ENCODE measurements at regions not wholly inside any gene's neighbourhood (a gene's known extent, or its start where the extent isn't known, plus 50 kb on each side); places are given as distances from the start of the nearest gene placed in this dataset.
"Not testable (repeated sequence)": the region's sequence is repeated elsewhere in the genome, so short reads cannot be mapped to it uniquely, and the experiment has no call there.

- DNase-seq (ENCODE audit: low read depth), result no peak
Measured at GRCh38 chr4:23023121-23023520, 330.4 kb downstream of the GBA3 start.

DNA sequence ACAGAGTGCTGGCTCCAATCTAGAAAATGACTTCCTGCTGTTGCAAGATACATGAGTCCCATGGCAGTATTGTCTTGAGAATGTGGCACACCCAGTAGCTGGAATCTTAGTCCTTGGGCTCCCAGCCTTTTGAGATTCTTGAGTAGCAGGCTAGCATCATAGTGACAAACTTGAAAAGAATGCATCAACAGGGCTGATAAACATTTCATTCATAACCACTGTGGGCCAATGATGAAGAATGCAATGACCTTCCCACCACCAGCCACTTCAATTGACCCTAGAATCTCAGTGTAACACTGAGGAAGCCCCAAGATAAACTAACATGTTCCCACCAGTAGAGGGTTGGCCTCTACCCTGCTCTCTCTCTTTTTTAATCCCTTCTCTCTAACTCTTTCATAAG, 329.3 kb downstream of the GBA3 start:
- no peak for DNase-seq (ENCODE audit: low read depth)

DNA sequence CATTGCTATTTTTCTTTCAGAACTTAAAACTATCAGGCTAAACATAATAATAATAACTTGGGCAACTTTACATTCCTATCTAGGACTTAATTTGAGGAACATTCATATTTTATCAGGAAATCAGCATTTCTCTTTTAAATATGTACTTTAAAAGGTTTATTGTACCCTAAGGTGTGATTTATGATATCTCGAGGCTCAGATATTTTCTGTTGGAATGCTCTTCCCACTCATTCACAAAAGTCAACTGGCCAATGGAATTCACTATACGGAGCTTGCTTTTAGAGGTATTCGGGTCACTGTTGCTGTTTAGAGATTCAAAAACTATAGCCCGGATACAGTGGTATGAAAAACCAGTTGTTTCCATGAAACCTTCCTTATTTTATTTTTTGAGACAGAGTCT, 328.3 kb downstream of the GBA3 start:
- DNase-seq (ENCODE audit: low read depth), result no peak

GRCh38 chr4:23020399-23020798, 327.7 kb downstream of the GBA3 start:
- DNase-seq (ENCODE audit: low read depth), result not testable (repeated sequence)

DNA sequence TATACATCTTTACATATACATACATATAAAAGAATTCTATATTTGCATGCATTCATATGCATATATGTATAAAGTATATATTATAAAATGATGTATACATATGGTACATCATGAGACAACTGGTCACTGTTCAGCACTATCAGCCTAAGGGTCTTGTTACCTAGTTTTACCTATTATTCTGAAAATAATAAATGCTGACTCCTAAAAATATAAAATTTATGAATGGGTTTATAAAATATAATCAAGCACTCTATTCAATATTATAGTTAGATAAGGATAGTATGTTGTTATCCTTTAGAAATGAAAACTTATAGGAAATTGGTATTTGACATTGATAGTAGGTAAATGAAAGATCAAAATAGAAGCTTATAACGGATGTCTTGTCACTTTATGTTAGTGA, 324.2 kb downstream of the GBA3 start:
- DNase-seq (ENCODE audit: low read depth), result no peak

GRCh38 chr4:23015821-23016220, 323.1 kb downstream of the GBA3 start:
- DNase-seq (ENCODE audit: low read depth), result no peak

DNA sequence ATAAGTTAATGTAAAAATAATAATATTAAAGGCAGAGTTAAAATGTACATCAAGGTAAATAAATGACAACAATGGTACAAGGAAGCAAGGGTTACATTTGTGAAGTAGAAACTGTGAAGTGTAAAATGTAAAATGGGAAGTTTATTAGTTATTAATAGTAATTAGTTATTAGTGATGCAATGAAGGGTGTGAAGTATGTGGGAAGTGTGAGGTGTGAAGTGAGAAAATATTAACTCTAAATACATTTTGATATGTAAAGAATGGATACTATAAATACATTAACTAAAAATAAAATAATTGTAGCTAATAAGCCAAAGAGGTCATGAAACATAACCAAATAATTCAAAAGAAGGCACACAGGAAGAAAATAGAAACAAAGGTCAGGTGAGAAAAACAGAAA, 316.4 kb downstream of the GBA3 start:
- DNase-seq (ENCODE audit: low read depth), result no peak

GRCh38 chr4:23006756-23007155, 314.0 kb downstream of the GBA3 start:
- DNase-seq (ENCODE audit: low read depth), result no peak

GRCh38 chr4:23005691-23006090, 313.0 kb downstream of the GBA3 start:
- no peak for DNase-seq (ENCODE audit: low read depth)

DNA sequence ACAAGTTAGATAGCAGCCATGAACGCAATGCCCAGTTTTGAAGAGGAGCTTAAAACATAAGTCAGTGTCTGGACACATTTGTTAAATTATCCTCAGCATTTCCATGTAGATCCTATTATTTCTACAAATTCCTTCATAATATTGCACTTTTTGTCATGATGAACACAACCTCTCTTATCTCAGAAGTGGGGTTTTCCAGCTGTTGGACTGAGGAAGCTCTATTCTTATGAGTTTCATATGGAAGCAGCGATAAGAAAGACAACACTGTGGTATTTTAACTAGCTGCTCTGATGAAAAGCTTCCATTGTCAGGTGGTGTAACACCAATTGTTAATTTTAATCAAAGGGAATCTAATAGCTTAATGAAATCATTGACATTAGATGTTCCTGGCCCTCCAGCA, 308.7 kb downstream of the GBA3 start:
- no peak for DNase-seq (ENCODE audit: low read depth)

- no peak for DNase-seq (ENCODE audit: low read depth)
Measured at GRCh38 chr4:22999419-22999818, 306.7 kb downstream of the GBA3 start.

DNA sequence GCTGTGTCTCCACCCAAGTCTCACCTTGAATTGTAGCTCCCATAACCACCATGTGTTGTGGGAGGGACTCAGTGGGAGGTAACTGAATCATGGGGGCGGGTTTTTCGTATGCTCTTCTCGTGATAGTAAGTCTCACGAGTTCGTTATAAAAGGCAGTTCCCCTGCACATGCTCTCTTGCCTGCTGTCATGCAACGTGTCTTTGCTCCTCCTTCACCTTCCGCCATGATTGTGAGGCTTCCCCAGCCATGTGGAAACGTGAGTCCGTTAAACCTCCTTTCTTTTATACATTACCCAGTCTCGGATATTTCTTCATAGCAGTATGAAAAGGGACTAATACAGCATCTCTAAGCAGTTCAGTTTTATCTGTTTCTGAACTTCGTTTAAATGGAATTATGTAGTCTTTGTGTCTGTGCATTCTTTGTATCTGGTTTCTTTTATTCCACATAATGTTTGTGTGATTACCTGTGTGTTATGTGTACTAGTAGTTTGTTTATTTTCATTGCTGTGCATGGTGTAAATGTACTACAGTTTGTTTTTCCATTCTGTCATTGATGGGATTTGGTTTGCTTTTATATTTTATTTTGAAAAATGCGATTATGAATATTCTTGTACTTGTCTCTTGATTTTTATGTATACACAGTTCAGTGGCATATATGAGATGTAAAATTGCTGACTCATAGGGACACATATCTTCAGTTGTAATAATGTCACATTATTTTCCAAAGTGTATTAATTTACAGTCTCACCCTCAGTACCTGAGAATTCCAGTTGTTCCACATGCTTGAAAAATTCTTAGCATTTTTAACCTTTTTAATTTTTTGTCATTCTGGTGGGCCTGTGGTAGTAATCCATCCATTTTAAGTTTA, 304.9 kb downstream of the GBA3 start:
- no peak for DNase-seq (ENCODE audit: low read depth)

GRCh38 chr4:22991576-22991975, 298.8 kb downstream of the GBA3 start:
- DNase-seq (ENCODE audit: low read depth), result no peak

DNA sequence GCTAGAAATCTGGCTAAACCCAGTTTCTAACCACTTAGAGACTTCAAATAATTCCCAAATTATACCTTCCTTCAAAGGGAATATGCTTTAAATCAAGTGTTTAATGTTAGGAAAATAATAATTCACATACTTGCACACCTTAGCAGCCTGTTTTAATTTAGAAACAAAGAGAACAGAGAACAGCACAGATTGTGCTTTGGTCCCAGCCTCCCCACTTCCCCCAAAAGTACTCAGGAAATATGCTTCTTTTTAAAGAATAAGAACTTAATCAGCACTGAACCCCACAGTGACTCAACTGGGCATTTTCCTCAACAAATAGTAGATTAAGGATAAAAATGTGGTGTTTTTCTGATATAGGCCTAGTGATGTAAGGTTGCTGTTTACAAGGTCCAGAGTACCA, 295.8 kb downstream of the GBA3 start:
- no peak for DNase-seq (ENCODE audit: low read depth)

DNA sequence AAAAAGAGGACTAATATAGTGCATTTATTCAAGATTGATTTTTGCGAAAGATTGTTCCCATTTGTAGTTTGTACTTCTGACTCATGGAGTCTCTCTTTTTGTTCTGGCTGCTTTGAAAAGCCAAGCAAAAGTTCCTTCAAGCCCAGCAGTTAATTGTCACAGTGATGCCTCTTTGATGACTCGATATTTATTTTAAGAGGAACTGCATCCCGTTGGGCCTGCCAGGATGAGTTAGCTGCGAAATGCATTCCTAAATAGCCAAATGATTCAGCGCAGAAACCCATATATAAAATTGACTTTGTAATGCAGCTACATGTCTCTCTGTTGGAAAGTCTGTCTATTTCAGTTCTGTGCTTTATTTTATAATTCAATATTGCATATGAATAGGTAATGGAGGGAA, 295.1 kb downstream of the GBA3 start:
- DNase-seq (ENCODE audit: low read depth), result no peak

DNA sequence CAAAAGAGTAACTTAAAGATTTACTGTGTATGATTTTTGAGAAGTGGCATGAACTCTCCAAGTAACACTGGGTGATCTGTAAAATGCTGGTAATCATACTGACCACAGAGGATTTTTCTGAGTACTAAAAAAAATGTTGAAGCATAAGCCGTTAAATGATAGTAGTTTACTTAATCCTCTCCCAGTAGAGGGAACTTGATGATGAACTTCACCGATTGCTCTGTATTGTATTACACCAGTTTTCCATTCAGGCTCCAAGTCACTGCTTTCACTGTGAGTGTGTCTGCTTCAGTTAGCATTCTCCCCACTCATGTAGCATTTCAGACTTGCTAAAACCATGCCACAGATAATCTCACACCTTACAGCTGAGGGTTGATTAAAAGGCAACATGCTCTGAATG, 294.1 kb downstream of the GBA3 start:
- no peak for DNase-seq (ENCODE audit: low read depth)

DNA sequence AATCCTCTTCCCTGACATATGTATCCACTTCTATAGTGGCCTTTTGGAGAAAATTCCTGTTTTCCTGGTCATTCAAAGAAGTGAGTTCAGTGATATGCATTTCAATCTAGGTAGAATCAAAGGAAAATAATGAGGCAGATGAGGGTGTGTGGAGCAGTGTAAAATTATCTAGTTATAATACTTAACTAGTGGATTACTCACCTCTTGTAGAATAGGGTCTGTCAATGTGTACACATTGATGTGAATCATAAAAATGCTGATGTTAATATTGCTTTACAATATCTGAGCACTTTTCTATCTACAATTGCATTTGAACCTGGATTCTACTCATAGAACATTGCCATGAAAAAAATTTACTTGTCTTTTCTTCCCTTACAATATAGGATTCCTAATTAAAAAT, 293.5 kb downstream of the GBA3 start:
- no peak for DNase-seq (ENCODE audit: low read depth)

DNA sequence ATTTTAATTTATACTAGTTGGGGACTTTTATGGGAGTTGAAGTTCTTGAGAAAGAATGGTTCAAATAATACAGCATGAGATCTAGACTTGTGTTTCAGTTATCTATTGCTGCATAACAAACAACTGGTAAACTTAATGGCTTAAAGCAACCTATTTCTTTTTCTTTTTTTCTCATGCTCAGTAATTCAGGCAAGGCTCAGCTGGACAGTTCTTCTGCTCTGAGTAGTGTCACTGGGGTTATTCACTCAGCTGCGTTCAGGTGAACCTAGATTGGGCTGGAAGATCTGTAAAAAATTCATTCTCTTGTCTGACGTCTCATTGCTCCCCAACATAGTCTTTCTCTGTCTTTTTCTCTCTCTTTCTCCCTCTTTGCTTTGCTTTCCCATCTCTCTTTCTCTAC, 291.7 kb downstream of the GBA3 start:
- DNase-seq (ENCODE audit: low read depth), result no peak

DNA sequence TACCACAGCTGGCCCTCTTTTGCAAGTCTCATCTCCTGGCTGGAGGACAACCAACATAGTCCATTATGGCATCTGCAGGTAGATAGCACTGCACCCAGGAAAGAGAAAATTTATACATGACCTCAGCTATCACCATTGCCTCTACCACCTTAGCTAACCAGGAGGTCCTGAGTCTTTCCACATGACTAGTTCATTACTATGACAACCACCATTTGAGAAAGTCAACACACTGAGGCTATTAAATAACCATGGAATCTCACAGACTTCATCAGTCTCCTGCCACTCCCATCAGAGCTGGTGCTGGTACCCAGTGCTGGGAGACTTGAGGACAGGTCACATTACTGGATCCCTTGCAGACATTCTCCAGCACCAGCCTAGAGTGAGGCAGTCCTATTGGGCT, 285.9 kb downstream of the GBA3 start:
- no peak for DNase-seq (ENCODE audit: low read depth)

GRCh38 chr4:22970665-22971064, 277.9 kb downstream of the GBA3 start:
- no peak for DNase-seq (ENCODE audit: low read depth)

DNA sequence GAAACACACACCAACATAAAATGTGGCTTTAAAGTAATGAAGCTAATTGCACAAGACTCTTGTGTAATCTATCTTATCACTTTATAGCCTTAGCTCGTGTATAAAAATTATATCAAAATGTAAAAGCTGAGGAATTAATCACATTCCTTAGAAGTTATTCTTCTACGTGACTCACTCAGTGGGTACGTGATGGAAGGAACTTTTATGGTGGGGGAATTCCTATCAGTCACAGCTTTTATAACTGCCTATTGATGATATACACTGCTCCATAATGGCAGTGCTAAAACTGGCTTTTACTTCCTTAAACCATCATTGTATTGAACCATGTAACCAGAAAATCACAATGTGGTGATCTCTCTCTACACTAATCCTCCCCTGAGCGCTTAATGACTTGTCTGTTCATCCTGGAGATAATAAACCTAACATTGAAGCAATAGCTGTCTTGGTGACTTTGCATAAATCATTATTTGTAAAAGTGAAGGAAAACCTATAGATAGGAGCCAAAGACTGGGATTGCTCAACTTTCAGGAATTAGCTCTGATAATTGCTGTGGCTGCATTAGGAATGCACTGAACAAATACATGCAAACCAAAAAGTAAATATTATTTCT, 276.7 kb downstream of the GBA3 start:
- DNase-seq (ENCODE audit: low read depth), result no peak

- no peak for DNase-seq (ENCODE audit: low read depth)
Measured at GRCh38 chr4:22962295-22962694, 269.6 kb downstream of the GBA3 start.

- no peak for DNase-seq (ENCODE audit: low read depth)
Measured at GRCh38 chr4:22959483-22959882, 266.7 kb downstream of the GBA3 start.

GRCh38 chr4:22957774-22958309, 265.1 kb downstream of the GBA3 start:
- DNase-seq (ENCODE audit: low read depth), result no peak
